Muscle layer of duodenum (tissue), 2 donors: ENCODE measurements at regions not wholly inside any gene's neighbourhood (a gene's known extent, or its start where the extent isn't known, plus 50 kb on each side); places are given as distances from the start of the nearest gene placed in this dataset.

Experiments used
- H3K27ac ChIP-seq: one replicate; pipeline ENCODE4 v1.7.0; 2013; ENCODE audit warnings: mild to moderate bottlenecking, low read length
- H3K27me3 ChIP-seq: one replicate; pipeline ENCODE4 v1.7.0; 2013; ENCODE audit warnings: low read depth, mild to moderate bottlenecking, control low read depth, low read length
- H3K36me3 ChIP-seq, 2 donors: one replicate each; pipeline ENCODE4 v1.7.0; 2013; ENCODE audit warnings: low read length in 2 of 2, control low read depth in 1 of 2, mild to moderate bottlenecking in 1 of 2; ENCODE audit not compliant: insufficient read depth in 2 of 2, control insufficient read depth in 1 of 2
- H3K4me1 ChIP-seq, 2 donors: one replicate each; pipeline ENCODE4 v1.7.0; 2013; ENCODE audit warnings: low read length in 2 of 2, mild to moderate bottlenecking in 2 of 2, control low read depth in 1 of 2, moderate library complexity in 1 of 2; ENCODE audit not compliant: insufficient read depth in 2 of 2, control insufficient read depth in 1 of 2
- H3K4me3 ChIP-seq, 2 donors: one replicate each; pipeline ENCODE4 v1.7.0; 2013; ENCODE audit warnings: low read length in 2 of 2, low read depth in 1 of 2, mild to moderate bottlenecking in 1 of 2
- H3K9me3 ChIP-seq, 2 donors: one replicate each; pipeline ENCODE4 v1.7.0; 2013; ENCODE audit warnings: low read length in 2 of 2, control low read depth in 1 of 2, mild to moderate bottlenecking in 1 of 2; ENCODE audit not compliant: control insufficient read depth in 1 of 2
- donor health status: healthy.

GRCh38 chr14:65879248-65880009 lies 466.9 kb downstream of the FUT8 start:
- Histone ChIP-seq H3K9me3 (peaks cover 0 to 10% of the 10 kb centered on the region in 2 donors), H3K4me3 (no peak overlapping the region), H3K36me3 (no peaks in the 10 kb centered on the region), H3K4me1 (no peaks in the 10 kb centered on the region), H3K27me3 (no peaks in the 10 kb centered on the region), H3K27ac (no peak overlapping the region)

- peaks cover 0 to 5% of the 10 kb centered on the region in 2 donors for H3K9me3 ChIP-seq
- H3K36me3 ChIP-seq = no peaks in the 10 kb centered on the region
- H3K27ac ChIP-seq = no peak overlapping the region
- H3K4me1 ChIP-seq = no peaks in the 10 kb centered on the region
- no peak overlapping the region for H3K4me3 ChIP-seq
- H3K27me3 ChIP-seq = no peaks in the 10 kb centered on the region
Measured at GRCh38 chr14:65880507-65880906, 468.0 kb downstream of the FUT8 start.

- H3K27ac ChIP-seq = no peak overlapping the region
- H3K4me1 ChIP-seq = no peaks in the 10 kb centered on the region
- H3K27me3 ChIP-seq = no peaks in the 10 kb centered on the region
- H3K9me3 ChIP-seq = peaks cover 0 to 3% of the 10 kb centered on the region in 2 donors
- H3K36me3 ChIP-seq = no peaks in the 10 kb centered on the region
- H3K4me3 ChIP-seq = no peak overlapping the region
Measured at GRCh38 chr14:65881642-65882041, 469.1 kb downstream of the FUT8 start.

GRCh38 chr14:65888677-65889076 lies 476.1 kb downstream of the FUT8 start:
- no peaks in the 10 kb centered on the region for H3K4me1 ChIP-seq
- no peaks in the 10 kb centered on the region for H3K36me3 ChIP-seq
- H3K4me3 ChIP-seq = no peak overlapping the region
- H3K9me3 ChIP-seq = no peaks in the 10 kb centered on the region
- H3K27ac ChIP-seq = no peak overlapping the region
- no peaks in the 10 kb centered on the region for H3K27me3 ChIP-seq

GRCh38 chr14:65892315-65892714 lies 479.8 kb downstream of the FUT8 start:
- Histone ChIP-seq H3K27me3 (no peaks in the 10 kb centered on the region), H3K9me3 (no peaks in the 10 kb centered on the region), H3K4me1 (no peaks in the 10 kb centered on the region), H3K27ac (no peak overlapping the region), H3K36me3 (no peaks in the 10 kb centered on the region), H3K4me3 (no peak overlapping the region)

- Histone ChIP-seq H3K4me3 (no peak overlapping the region), H3K36me3 (no peaks in the 10 kb centered on the region), H3K27me3 (no peaks in the 10 kb centered on the region), H3K27ac (no peak overlapping the region), H3K9me3 (peaks cover 4% of the 10 kb centered on the region in 2 donors), H3K4me1 (no peaks in the 10 kb centered on the region)
Measured at GRCh38 chr14:65900164-65900563, 487.6 kb downstream of the FUT8 start.

- H3K27me3 ChIP-seq = no peaks in the 10 kb centered on the region
- H3K4me3 ChIP-seq = no peak overlapping the region
- no peak overlapping the region for H3K27ac ChIP-seq
- no peaks in the 10 kb centered on the region for H3K36me3 ChIP-seq
- H3K4me1 ChIP-seq = no peaks in the 10 kb centered on the region
- peaks cover 4% of the 10 kb centered on the region in 2 donors for H3K9me3 ChIP-seq
Measured at GRCh38 chr14:65901595-65901994, 489.1 kb downstream of the FUT8 start.

- Histone ChIP-seq H3K27me3 (no peaks in the 10 kb centered on the region), H3K9me3 (peaks cover 4% of the 10 kb centered on the region in 2 donors), H3K36me3 (no peaks in the 10 kb centered on the region), H3K27ac (no peak overlapping the region), H3K4me3 (no peak overlapping the region), H3K4me1 (no peaks in the 10 kb centered on the region)
Measured at GRCh38 chr14:65904988-65905387, 492.5 kb downstream of the FUT8 start.

- Histone ChIP-seq H3K4me1 (no peaks in the 10 kb centered on the region), H3K27ac (no peak overlapping the region), H3K4me3 (no peak overlapping the region), H3K36me3 (no peaks in the 10 kb centered on the region), H3K27me3 (no peaks in the 10 kb centered on the region), H3K9me3 (peaks cover 4% of the 10 kb centered on the region in 2 donors)
Measured at GRCh38 chr14:65906344-65906743, 493.8 kb downstream of the FUT8 start.

- Histone ChIP-seq H3K27me3 (no peaks in the 10 kb centered on the region), H3K9me3 (no peaks in the 10 kb centered on the region), H3K4me3 (no peak overlapping the region), H3K27ac (no peak overlapping the region), H3K36me3 (no peaks in the 10 kb centered on the region), H3K4me1 (no peaks in the 10 kb centered on the region)
Measured at GRCh38 chr14:65906948-65907347, 494.4 kb downstream of the FUT8 start.

- H3K27ac ChIP-seq = no peak overlapping the region
- H3K27me3 ChIP-seq = no peaks in the 10 kb centered on the region
- H3K36me3 ChIP-seq = no peaks in the 10 kb centered on the region
- no peak overlapping the region for H3K4me3 ChIP-seq
- no peaks in the 10 kb centered on the region for H3K9me3 ChIP-seq
- H3K4me1 ChIP-seq = no peaks in the 10 kb centered on the region
Measured at GRCh38 chr14:65910108-65910786, 497.7 kb downstream of the FUT8 start.
